MM.1S (cell line): ENCODE measurements at regions not wholly inside any gene's neighbourhood (a gene's known extent, or its start where the extent isn't known, plus 50 kb on each side); places are given as distances from the start of the nearest gene placed in this dataset.

Experiments
- EZH2 ChIP-seq: fragments of 300-600 bp; sonication (generic); optimal IDR thresholded peaks from 2 replicates; pipeline ENCODE3; 2017; ENCODE audit warnings: low read depth, mild to moderate bottlenecking, antibody characterized with exemption, low read length, mixed read lengths
- EZH2phosphoT487 ChIP-seq: fragments of 300-600 bp; sonication (generic); IDR thresholded peaks from 2 replicates; pipeline ENCODE4 v1.6.1; 2018; ENCODE audit warnings: antibody characterized with exemption, low read length
- TF ChIP-seq, protein P1 (sequence below): fragments of 300-600 bp; sonication (generic); IDR thresholded peaks from 2 replicates; pipeline ENCODE4 v1.5.1; 2016; ENCODE audit warnings: antibody characterized with exemption, low read length, mixed read lengths

DNA sequence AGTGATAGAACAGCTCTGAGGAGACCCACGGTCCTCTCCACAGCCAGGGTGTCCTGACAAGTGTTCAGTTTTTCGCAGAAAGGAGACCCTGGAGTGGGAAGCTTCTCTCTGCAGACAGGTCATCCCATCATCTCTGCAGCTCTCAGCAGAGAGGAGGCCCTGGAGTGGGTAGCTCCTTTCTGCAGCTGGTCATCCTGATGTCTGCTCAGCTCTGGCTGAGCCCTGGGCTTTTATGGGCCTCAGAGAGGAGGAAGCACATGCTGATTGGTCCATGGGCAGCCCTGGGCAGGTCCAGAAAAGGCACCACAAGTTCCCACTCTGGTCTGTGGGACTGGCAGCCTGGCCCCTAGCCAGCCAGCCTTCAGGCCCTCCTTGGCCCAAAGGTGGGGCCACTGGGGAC is 72.3 kb upstream of the ST3GAL5 start:
- TF ChIP-seq, protein P1, sequence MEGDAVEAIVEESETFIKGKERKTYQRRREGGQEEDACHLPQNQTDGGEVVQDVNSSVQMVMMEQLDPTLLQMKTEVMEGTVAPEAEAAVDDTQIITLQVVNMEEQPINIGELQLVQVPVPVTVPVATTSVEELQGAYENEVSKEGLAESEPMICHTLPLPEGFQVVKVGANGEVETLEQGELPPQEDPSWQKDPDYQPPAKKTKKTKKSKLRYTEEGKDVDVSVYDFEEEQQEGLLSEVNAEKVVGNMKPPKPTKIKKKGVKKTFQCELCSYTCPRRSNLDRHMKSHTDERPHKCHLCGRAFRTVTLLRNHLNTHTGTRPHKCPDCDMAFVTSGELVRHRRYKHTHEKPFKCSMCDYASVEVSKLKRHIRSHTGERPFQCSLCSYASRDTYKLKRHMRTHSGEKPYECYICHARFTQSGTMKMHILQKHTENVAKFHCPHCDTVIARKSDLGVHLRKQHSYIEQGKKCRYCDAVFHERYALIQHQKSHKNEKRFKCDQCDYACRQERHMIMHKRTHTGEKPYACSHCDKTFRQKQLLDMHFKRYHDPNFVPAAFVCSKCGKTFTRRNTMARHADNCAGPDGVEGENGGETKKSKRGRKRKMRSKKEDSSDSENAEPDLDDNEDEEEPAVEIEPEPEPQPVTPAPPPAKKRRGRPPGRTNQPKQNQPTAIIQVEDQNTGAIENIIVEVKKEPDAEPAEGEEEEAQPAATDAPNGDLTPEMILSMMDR = no peak
- TF ChIP-seq EZH2 = no peak
- no peak for TF ChIP-seq EZH2phosphoT487
